SK-N-SH (cell line): ENCODE measurements at regions not wholly inside any gene's neighbourhood (a gene's known extent, or its start where the extent isn't known, plus 50 kb on each side); places are given as distances from the start of the nearest gene placed in this dataset.

Experiments used
- CTCF ChIA-PET: fragments of 300-600, 350-600 bp; formaldehyde crosslinking; extraction: SDS; loops from one replicate; lab custom pipeline; 2021; lab: Yijun Ruan, JAX
- POLR2A ChIA-PET: fragments of 350-600 bp; sonication (Branson Sonifier 250); formaldehyde crosslinking; extraction: SDS; loops from one replicate; lab custom pipeline; 2020; ENCODE audit warnings: antibody characterized with exemption, inconsistent platforms; lab: Yijun Ruan, JAX
- DNase-seq: peaks from one replicate; pipeline ENCODE4 v3.0.0; 2012
- H2AFZ ChIP-seq: fragments of 200-600 bp; sonication (generic); 2 replicates; pipeline ENCODE4 v1.8.1; 2016; ENCODE audit warnings: antibody characterized with exemption, mild to moderate bottlenecking, low read depth
- H3F3A ChIP-seq: fragments of 200-600 bp; sonication (generic); replicated peaks from 2 replicates; pipeline ENCODE3; 2016; ENCODE audit warnings: antibody characterized with exemption, mild to moderate bottlenecking; ENCODE audit not compliant: insufficient read depth
- H3K27ac ChIP-seq, 2 experiments: fragments of 200-500 bp in 1 of 2; fragments of 200-600 bp in 1 of 2; sonication (Bioruptor generic) in 1 of 2; sonication (generic), shearing (Covaris generic) in 1 of 2; 2 replicates each; pipeline versions ENCODE4 v1.5.1 to v1.6.1; 2014 to 2016; ENCODE audit warnings: low read depth in 2 of 2, inconsistent platforms in 1 of 2, low read length in 1 of 2, mild to moderate bottlenecking in 1 of 2, mixed read lengths in 1 of 2
- H3K27me3 ChIP-seq: fragments of 200-600 bp; sonication (generic), shearing (Covaris generic); 2 replicates; pipeline ENCODE4 v1.6.1; 2016; ENCODE audit warnings: mixed run types; ENCODE audit not compliant: insufficient read depth
- H3K36me3 ChIP-seq, 2 experiments: fragments of 200-500 bp in 1 of 2; fragments of 200-600 bp in 1 of 2; sonication (Bioruptor generic) in 1 of 2; sonication (generic) in 1 of 2; replicated peaks in 1 of 2; 2 replicates each; pipeline versions ENCODE3 to v1.5.1; 2014 to 2016; ENCODE audit warnings: low read length in 1 of 2, mild to moderate bottlenecking in 1 of 2; ENCODE audit not compliant: insufficient read depth in 2 of 2, control insufficient read depth in 1 of 2
- H3K4me1 ChIP-seq, 2 experiments: fragments of 200-500 bp in 1 of 2; fragments of 200-600 bp in 1 of 2; sonication (Bioruptor generic) in 1 of 2; sonication (generic), shearing (Covaris generic) in 1 of 2; 2 replicates each; pipeline versions ENCODE4 v1.5.1 to v1.6.1; 2014 to 2016; ENCODE audit warnings: low read depth in 1 of 2, low read length in 1 of 2, mixed run types in 1 of 2; ENCODE audit not compliant: insufficient read depth in 2 of 2, control insufficient read depth in 1 of 2
- H3K4me2 ChIP-seq: fragments of 200-600 bp; sonication (generic), shearing (Covaris generic); 2 replicates; pipeline ENCODE4 v1.6.1; 2017; ENCODE audit warnings: mixed run types
- H3K4me3 ChIP-seq, 2 experiments: fragments of 200-500 bp in 1 of 2; fragments of 200-600 bp in 1 of 2; sonication (Bioruptor generic) in 1 of 2; sonication (generic), shearing (Covaris generic) in 1 of 2; 2 replicates each; pipeline versions ENCODE4 v1.5.1 to v1.8.1; 2014 to 2016; ENCODE audit warnings: low read depth in 2 of 2, inconsistent platforms in 1 of 2, low read length in 1 of 2, mild to moderate bottlenecking in 1 of 2, mixed read lengths in 1 of 2, moderate library complexity in 1 of 2
- H3K79me2 ChIP-seq: fragments of 200-600 bp; sonication (generic); 2 replicates; pipeline ENCODE4 v1.8.1; 2017; ENCODE audit warnings: mild to moderate bottlenecking; ENCODE audit not compliant: insufficient read depth
- H3K9ac ChIP-seq: fragments of 200-600 bp; sonication (generic); 2 replicates; pipeline ENCODE4 v1.6.1; 2017; ENCODE audit warnings: mixed run types
- H3K9me2 ChIP-seq: fragments of 200-600 bp; sonication (generic); 2 replicates; pipeline ENCODE4 v1.6.1; 2017; ENCODE audit warnings: mixed run types
- H3K9me3 ChIP-seq: fragments of 200-600 bp; sonication (generic); 2 replicates; pipeline ENCODE4 v1.6.1; 2017; ENCODE audit warnings: mixed run types, mild to moderate bottlenecking, moderate library complexity
- H4K20me1 ChIP-seq: fragments of 200-600 bp; sonication (generic); 2 replicates; pipeline ENCODE4 v1.6.1; 2017; ENCODE audit warnings: mild to moderate bottlenecking, mixed run types; ENCODE audit not compliant: insufficient read depth
- CHD2 ChIP-seq: fragments of 150-350 bp; IDR thresholded peaks from 2 replicates; pipeline ENCODE4 v1.6.1; 2018; ENCODE audit warnings: low read length; ENCODE audit not compliant: partially characterized antibody
- ELF1 ChIP-seq: IDR thresholded peaks from 2 replicates; pipeline ENCODE4 v1.4.0; 2012
- EZH2phosphoT487 ChIP-seq: fragments of 200-600 bp; sonication (generic); IDR thresholded peaks from 2 replicates; pipeline ENCODE4 v1.6.1; 2017; ENCODE audit warnings: low read depth, mixed run types, mild to moderate bottlenecking, antibody characterized with exemption, moderate library complexity, borderline replicate concordance
- GABPA ChIP-seq: IDR thresholded peaks from 2 replicates; pipeline ENCODE4 v1.4.0; 2012; ENCODE audit warnings: low read depth, mild to moderate bottlenecking
- GATA2 ChIP-seq: sonication (generic); formaldehyde crosslinking; IDR thresholded peaks from 2 replicates; pipeline ENCODE4 v1.5.0; 2020; ENCODE audit warnings: mild to moderate bottlenecking, missing genetic modification reagents
- IRF3 ChIP-seq: fragments of 150-350 bp; IDR thresholded peaks from 2 replicates; pipeline ENCODE4 v1.6.1; 2016; ENCODE audit warnings: mild to moderate bottlenecking, low read depth, low read length
- MAX ChIP-seq: IDR thresholded peaks from 2 replicates; pipeline ENCODE4 v1.4.0; 2012; ENCODE audit warnings: low read depth
- MEF2A ChIP-seq: IDR thresholded peaks from 2 replicates; pipeline ENCODE4 v1.4.0; 2012; ENCODE audit warnings: low read depth, borderline replicate concordance
- MXI1 ChIP-seq: IDR thresholded peaks from 2 replicates; pipeline ENCODE4 v1.6.1; 2012; ENCODE audit warnings: mild to moderate bottlenecking, low read depth, low read length, improper control_type of control experiment
- NRF1 ChIP-seq: IDR thresholded peaks from 2 replicates; pipeline ENCODE4 v1.6.1; 2012; ENCODE audit warnings: low read depth, mild to moderate bottlenecking, low read length
- POLR2AphosphoS5 ChIP-seq: IDR thresholded peaks from 2 replicates; pipeline ENCODE4 v1.6.1; 2012; ENCODE audit warnings: low read depth, low read length
- RCOR1 ChIP-seq: fragments of 150-350 bp; IDR thresholded peaks from 2 replicates; pipeline ENCODE4 v1.6.1; 2017; ENCODE audit warnings: antibody characterized with exemption, low read length
- REST ChIP-seq: IDR thresholded peaks from 2 replicates; pipeline ENCODE4 v1.6.1; 2012; ENCODE audit warnings: mild to moderate bottlenecking, low read depth, low read length, moderate library complexity
- RFX5 ChIP-seq: IDR thresholded peaks from 2 replicates; pipeline ENCODE4 v1.6.1; 2012; ENCODE audit warnings: mild to moderate bottlenecking, improper control_type of control experiment, low read length
- TAF1 ChIP-seq: IDR thresholded peaks from 2 replicates; pipeline ENCODE4 v1.6.1; 2012; ENCODE audit warnings: low read depth, mild to moderate bottlenecking, low read length, moderate library complexity, borderline replicate concordance
- TCF12 ChIP-seq: IDR thresholded peaks from 2 replicates; pipeline ENCODE4 v1.4.0; 2012
- USF1 ChIP-seq: IDR thresholded peaks from 2 replicates; pipeline ENCODE4 v1.4.0; 2012; ENCODE audit warnings: low read depth, borderline replicate concordance
- USF2 ChIP-seq: fragments of 150-350 bp; IDR thresholded peaks from 2 replicates; pipeline ENCODE4 v1.6.1; 2017; ENCODE audit warnings: antibody characterized with exemption, low read length, low read depth, borderline replicate concordance
- YY1 ChIP-seq: IDR thresholded peaks from 2 replicates; pipeline ENCODE4 v1.4.0; 2012; ENCODE audit warnings: low read depth, mild to moderate bottlenecking
- ZBTB33 ChIP-seq: IDR thresholded peaks from 2 replicates; pipeline ENCODE4 v1.4.0; 2012; ENCODE audit warnings: low read depth, borderline replicate concordance
- WGBS: methylation state at CpG from one replicate; pipeline ENCODE4 v1.1.6; 2017; ENCODE audit warnings: low lambda C conversion rate; 5-methylcytosine and 5-hydroxymethylcytosine counted together

GRCh38 chr3:104819333-104819732, 547.4 kb upstream of the ALCAM start:
- POLR2A ChIA-PET: no interaction called here
- H3K36me3 ChIP-seq: no peaks in the 10 kb centered on the region
- H3K79me2 ChIP-seq: no peaks in the 10 kb centered on the region
- no peak overlapping the region for H3K4me3 ChIP-seq
- no peak overlapping the region for H3K4me2 ChIP-seq
- no peaks in the 10 kb centered on the region for H3K27me3 ChIP-seq
- peaks cover 9% of the 10 kb centered on the region; the same call in 1 of the 2 replicates for H3K9me3 ChIP-seq
- H2AFZ ChIP-seq: no peak overlapping the region
- H3K9ac ChIP-seq: no peak overlapping the region
- H3K27ac ChIP-seq: no peak overlapping the region
- H3K4me1 ChIP-seq: no peaks in the 10 kb centered on the region; a peak in 2 of 4 replicates
- H4K20me1 ChIP-seq: no peaks in the 10 kb centered on the region
- CTCF ChIA-PET: no interaction called here
- no peaks in the 10 kb centered on the region for H3F3A ChIP-seq
- WGBS: 42% methylated on average over 2 of the region's 2 CpGs
- H3K9me2 ChIP-seq: no peaks in the 10 kb centered on the region
- TF ChIP-seq GABPA (no peak), IRF3 (no peak), ZBTB33 (no peak), MEF2A (no peak), ELF1 (no peak), NRF1 (no peak), MAX (no peak), EZH2phosphoT487 (no peak), REST (no peak), USF1 (no peak), TAF1 (no peak), YY1 (no peak), USF2 (no peak), RCOR1 (no peak), RFX5 (no peak), POLR2AphosphoS5 (no peak), CHD2 (no peak), GATA2 (no peak), MXI1 (no peak), TCF12 (no peak)
- DNase-seq: no peak
